HL-60/S4 treated with phorbol 12-myristate 13-acetate at 8.2 ng/mL for 4 days and 3 days (cell line): ENCODE measurements at regions not wholly inside any gene's neighbourhood (a gene's known extent, or its start where the extent isn't known, plus 50 kb on each side); places are given as distances from the start of the nearest gene placed in this dataset.

Source experiments
- in situ Hi-C: fragments of 300-500 bp; cut with MboI; formaldehyde crosslinking; loops from 2 replicates; pipeline ENCODE4 v1.15.0; 2022; ENCODE audit warnings: low sequenced_read_pairs

- in situ Hi-C loops: no loop called here
These were observed 502.6 kb upstream of the CBLB start for GRCh38 chr3:106371221-106371970.

DNA sequence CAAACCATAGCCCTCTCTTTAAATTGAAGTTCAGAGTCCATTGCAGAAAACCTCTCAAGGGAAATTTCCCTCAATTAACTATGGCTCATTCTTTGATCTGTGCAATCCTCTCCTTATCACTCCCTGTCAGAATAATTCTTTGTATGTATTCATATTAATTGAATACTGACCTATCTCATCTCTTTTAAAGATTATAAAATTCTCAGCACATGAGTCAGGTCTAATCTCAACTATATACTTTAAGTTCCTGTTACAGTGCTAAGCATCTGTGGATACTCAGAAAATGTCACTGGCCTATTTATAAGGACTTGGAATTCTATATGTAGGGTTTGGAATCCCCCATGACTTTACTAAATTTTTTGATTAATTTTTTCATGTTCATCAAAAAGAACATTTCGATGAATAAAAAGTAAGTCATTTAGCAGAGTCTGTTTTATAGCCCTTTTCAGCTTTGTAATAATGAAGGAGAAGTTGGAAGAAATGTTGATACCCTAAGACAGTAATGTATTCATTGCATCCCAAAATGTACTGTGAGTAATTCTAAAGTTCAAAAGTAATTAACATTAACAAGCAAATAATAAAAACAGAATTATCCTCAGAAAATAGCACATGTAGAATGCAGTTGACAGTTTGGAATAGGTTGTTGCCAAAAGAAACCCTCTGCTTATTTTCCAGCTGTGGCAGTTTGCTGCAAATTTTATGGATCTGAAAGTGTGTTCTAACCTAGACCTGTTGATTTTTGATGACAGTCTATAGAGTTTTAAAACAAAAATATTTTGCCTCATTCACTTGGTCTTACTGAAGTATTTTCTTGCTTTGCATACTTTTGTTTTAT lies 503.4 kb upstream of the CBLB start:
- in situ Hi-C loops: no loop called here

- in situ Hi-C loops: no loop called here
These were observed 504.0 kb upstream of the CBLB start for GRCh38 chr3:106372806-106373190.

GRCh38 chr3:106376016-106376570 lies 507.3 kb upstream of the CBLB start:
- in situ Hi-C loops: no loop called here

GRCh38 chr3:106379251-106379750 lies 510.5 kb upstream of the CBLB start:
- in situ Hi-C loops: no loop called here

GRCh38 chr3:106380232-106380631 lies 511.4 kb upstream of the CBLB start:
- in situ Hi-C loops: no loop called here

DNA sequence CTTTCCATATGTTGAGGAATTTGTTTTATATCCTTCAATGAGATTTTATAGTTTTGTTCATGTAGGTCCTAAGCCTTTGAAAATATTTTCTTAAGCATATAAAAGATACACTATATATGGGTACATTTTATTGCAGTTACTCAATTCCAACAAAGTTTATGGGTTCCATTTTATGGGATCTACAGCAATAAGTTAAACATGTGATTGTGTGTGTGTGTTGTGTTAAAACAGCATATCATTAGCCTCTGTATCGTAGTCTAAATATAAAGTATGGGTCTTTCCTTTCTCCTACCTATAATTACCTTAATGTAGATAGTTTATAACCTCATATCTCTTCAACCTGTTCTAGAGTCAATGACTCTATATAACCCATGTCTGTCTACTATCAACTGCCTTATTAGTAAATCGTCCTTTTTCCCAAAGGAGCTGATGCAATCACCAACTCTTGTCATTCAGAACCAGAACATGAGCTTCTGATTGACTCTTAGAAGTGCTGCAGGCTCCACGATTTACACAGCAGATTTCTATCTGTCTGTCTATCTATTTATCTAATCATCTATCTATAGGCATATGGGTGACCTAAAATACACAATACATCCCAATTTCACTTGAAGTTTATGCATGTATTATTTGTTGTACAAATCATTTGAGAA lies 512.6 kb upstream of the CBLB start:
- in situ Hi-C loops: no loop called here

- in situ Hi-C loops: no loop called here
These were observed 513.1 kb upstream of the CBLB start for GRCh38 chr3:106381939-106382335.

- in situ Hi-C loops: no loop called here
These were observed 517.2 kb upstream of the CBLB start for GRCh38 chr3:106386050-106386449.

- in situ Hi-C loops: no loop called here
These were observed 524.1 kb upstream of the CBLB start for GRCh38 chr3:106392915-106393314.

- in situ Hi-C loops: no loop called here
These were observed 528.2 kb upstream of the CBLB start for GRCh38 chr3:106397006-106397405.

DNA sequence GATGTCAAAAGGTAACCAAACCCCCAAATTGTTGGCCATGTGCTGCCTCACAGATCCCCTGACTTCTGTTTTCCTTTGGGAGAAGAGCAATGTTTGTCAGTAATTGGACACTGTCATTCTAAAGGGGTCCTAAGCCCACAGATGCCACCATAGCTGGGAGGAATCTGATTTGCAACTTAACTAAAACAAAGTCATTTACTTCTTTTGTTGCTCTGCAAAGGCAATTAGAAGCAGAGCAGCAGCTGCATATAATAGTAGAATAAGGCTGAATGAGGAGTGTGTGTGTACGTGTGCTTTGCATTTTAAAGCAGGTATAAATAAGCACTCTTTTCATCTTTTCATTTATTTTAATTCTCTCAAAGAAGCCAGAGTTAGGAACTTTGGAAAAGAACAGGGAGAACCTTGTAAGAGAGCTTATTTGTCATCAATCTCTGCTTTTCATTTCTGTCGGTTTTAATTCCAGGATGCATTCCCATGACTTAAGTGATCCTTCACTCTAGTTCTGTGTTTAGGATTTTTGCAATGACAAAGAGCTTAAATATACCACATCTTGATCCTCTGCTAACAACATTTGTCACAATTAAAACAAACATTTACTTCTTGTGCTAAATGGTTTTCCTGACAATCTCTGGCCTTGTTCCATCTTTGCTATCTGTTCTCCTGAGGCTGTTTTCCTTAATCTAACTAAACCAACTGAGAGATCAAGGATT lies 530.2 kb upstream of the CBLB start:
- in situ Hi-C loops: no loop called here

GRCh38 chr3:106399761-106400160 lies 530.9 kb upstream of the CBLB start:
- in situ Hi-C loops: no loop called here

GRCh38 chr3:106401666-106402490 lies 533.1 kb upstream of the CBLB start:
- in situ Hi-C loops: no loop called here

DNA sequence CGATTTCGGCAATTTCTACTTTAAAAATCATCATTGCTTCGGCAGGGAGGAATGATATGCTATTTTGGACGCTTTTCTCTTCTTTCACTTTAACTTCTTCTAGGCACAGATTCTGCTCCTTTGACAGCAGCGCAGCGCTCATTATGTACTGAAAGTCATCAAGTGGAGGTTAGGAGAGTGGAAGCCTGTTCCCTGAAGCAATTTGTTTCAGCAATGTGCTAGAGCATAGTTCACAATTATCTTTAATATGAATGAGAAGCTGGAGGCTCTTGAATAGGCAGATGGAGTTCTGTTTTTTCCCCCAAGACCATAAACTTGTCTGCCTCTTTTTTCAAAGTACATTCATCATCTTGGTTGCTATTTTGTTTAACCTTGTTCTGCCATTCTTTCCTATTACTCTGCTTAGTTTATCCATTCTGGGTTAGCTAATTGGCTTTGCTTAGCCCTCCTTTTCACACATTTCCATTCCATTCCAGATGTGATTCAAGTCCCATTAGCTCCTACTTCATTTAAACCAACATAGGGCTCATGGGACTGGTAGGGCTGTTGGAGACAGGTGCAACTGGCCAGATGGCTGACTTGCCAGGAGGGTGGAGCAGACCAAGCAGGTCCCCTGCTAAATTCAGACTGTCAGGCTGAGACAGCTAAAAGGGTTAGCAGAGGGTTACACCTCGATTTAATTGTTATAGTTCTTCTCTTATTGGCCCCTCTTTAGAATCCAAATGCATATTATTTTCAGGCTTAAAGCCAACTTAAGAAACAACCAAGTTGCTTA lies 534.7 kb upstream of the CBLB start:
- in situ Hi-C loops: no loop called here

DNA sequence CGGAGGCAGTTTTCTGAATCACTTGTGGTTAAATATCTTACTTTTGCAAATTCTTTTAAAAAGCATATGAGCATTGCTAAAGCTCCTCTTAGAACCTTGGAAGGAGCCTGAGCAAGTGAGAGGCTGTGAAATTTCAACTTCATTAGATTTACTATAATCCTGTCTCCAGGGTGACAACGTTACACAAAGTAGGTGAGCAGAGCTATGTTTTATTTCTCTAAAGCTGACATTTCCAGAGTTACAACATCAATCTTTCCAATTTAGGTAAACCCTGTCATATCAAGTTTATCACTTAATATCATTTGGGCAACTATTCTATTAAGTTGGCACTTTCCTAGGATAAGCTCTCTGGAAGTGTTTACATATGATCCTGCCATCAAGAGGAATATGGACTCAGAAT lies 544.9 kb upstream of the CBLB start:
- in situ Hi-C loops: no loop called here

DNA sequence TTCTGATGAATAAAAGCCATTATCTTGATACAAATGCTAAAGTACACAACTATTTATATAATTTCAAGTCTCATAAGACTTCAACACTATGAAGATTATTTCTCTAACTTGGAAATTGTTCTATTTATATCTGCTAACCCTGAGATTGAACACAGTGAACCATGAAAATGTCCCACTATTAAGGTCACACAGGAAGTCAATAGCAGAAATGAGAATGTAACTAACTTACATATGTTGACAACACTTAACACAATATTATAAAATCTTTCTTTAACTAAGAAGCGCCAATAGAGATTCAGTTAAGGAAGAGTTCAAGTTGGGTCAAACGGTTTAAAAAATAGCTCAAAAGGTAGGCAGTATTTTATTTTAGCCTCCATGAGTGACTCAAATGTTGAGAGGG lies 551.8 kb upstream of the CBLB start:
- in situ Hi-C loops: no loop called here

DNA sequence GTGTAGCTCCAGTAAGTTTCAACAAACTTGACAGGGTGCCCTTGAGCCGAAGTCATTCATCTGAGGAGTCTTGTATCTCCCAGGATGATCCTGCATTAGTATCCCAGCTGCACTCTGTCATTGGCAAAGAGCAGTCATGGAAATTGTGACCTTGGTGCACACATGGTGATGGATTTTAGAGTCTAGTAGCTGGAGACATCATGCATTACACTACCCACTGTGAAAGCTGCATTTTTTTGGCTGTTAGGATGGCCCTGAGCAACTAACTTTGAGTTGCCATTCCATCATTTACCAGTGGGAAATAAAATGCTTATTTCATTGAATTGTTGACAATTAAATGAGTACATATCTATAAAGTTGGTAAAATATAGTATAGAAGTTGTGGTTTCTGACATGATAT lies 552.6 kb upstream of the CBLB start:
- in situ Hi-C loops: no loop called here

GRCh38 chr3:106421909-106422308 lies 553.1 kb upstream of the CBLB start:
- in situ Hi-C loops: no loop called here
